ENCODE measurements at regions not wholly inside any gene's neighbourhood (a gene's known extent, or its start where the extent isn't known, plus 50 kb on each side); places are given as distances from the start of the nearest gene placed in this dataset.

- no peak for DNase-seq (ENCODE audit: low spot score)
Measured at GRCh38 chr5:143561219-143561618, 157.7 kb upstream of the NR3C1 start.

GRCh38 chr5:143560378-143560777, 156.9 kb upstream of the NR3C1 start:
- DNase-seq (ENCODE audit: low spot score) = no peak

GRCh38 chr5:143559586-143560109, 156.2 kb upstream of the NR3C1 start:
- no peak for DNase-seq (ENCODE audit: low spot score)

- no peak for DNase-seq (ENCODE audit: low spot score)
Measured at GRCh38 chr5:143558048-143558447, 154.6 kb upstream of the NR3C1 start.

- DNase-seq (ENCODE audit: low spot score) = no peak
Measured at GRCh38 chr5:143557061-143557818, 153.8 kb upstream of the NR3C1 start.

- no peak for DNase-seq (ENCODE audit: low spot score)
Measured at GRCh38 chr5:143554918-143555477, 151.5 kb upstream of the NR3C1 start.

- no peak for DNase-seq (ENCODE audit: low spot score)
Measured at GRCh38 chr5:143554187-143554717, 150.8 kb upstream of the NR3C1 start.

- DNase-seq (ENCODE audit: low spot score) = no peak
Measured at GRCh38 chr5:143552680-143553079, 149.2 kb upstream of the NR3C1 start.

- no peak for DNase-seq (ENCODE audit: low spot score)
Measured at GRCh38 chr5:143551820-143552251, 148.3 kb upstream of the NR3C1 start.

GRCh38 chr5:143550986-143551630, 147.6 kb upstream of the NR3C1 start:
- DNase-seq (ENCODE audit: low spot score) = no peak

- no peak for DNase-seq (ENCODE audit: low spot score)
Measured at GRCh38 chr5:143547342-143547741, 143.9 kb upstream of the NR3C1 start.

GRCh38 chr5:143546394-143546793, 142.9 kb upstream of the NR3C1 start:
- no peak for DNase-seq (ENCODE audit: low spot score)

GRCh38 chr5:143544606-143545005, 141.1 kb upstream of the NR3C1 start:
- DNase-seq (ENCODE audit: low spot score) = no peak

- no peak for DNase-seq (ENCODE audit: low spot score)
Measured at GRCh38 chr5:143543358-143544255, 140.1 kb upstream of the NR3C1 start.

GRCh38 chr5:143542798-143543144, 139.3 kb upstream of the NR3C1 start:
- DNase-seq (ENCODE audit: low spot score) = no peak

GRCh38 chr5:143541943-143542797, 138.7 kb upstream of the NR3C1 start:
- DNase-seq (ENCODE audit: low spot score) = no peak

GRCh38 chr5:143539742-143540141, 136.3 kb upstream of the NR3C1 start:
- DNase-seq (ENCODE audit: low spot score) = no peak

GRCh38 chr5:143537056-143537455, 133.6 kb upstream of the NR3C1 start:
- no peak for DNase-seq (ENCODE audit: low spot score)

- DNase-seq (ENCODE audit: low spot score) = no peak
Measured at GRCh38 chr5:143536364-143536763, 132.9 kb upstream of the NR3C1 start.

GRCh38 chr5:143534761-143535154, 131.3 kb upstream of the NR3C1 start:
- DNase-seq (ENCODE audit: low spot score) = no peak
